Pulmonary artery endothelial cell (primary cell): ENCODE measurements at regions not wholly inside any gene's neighbourhood (a gene's known extent, or its start where the extent isn't known, plus 50 kb on each side); places are given as distances from the start of the nearest gene placed in this dataset.

ENCODE experiments used
- DNase-seq: peaks from one replicate; pipeline ENCODE4 v3.0.0-alpha.2; 2011; ENCODE audit warnings: low read depth, low spot score

GRCh38 chr7:84249656-84250055 lies 55.1 kb upstream of the SEMA3A start:
- peak; percentile 10 for DNase-seq

- DNase-seq: no peak
Observed at GRCh38 chr7:84248843-84249242, 54.3 kb upstream of the SEMA3A start.

GRCh38 chr7:84248267-84248666 lies 53.7 kb upstream of the SEMA3A start:
- DNase-seq: no peak

DNA sequence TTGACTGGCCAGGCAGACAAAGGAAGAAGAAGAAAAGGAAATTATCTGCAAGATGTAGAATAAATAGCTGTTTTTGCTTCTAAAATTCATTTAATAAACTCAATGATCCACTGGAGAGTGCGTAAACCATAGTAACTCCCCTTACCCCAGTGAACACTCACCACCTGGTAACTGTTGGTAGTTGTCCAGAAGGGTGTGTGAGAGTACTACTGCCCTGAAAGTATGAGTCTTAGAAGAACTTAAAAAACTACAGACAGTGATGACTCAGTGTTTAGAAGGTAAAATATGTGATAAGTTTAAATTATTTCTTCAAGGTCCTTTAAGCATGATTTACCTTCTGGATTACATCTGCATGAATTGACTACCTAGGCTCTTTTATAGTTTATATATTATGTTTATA lies 53.0 kb upstream of the SEMA3A start:
- no peak for DNase-seq

GRCh38 chr7:84245835-84246234 lies 51.2 kb upstream of the SEMA3A start:
- no peak for DNase-seq
